NCI-H187 (cell line): ENCODE measurements at regions not wholly inside any gene's neighbourhood (a gene's known extent, or its start where the extent isn't known, plus 50 kb on each side); places are given as distances from the start of the nearest gene placed in this dataset.
"Not testable (repeated sequence)": the region's sequence is repeated elsewhere in the genome, so short reads cannot be mapped to it uniquely, and the experiment has no call there.

Source experiments
- DNase-seq, 2 experiments: peaks; one replicate each; lab custom pipeline; 2025; lab: John Stamatoyannopoulos, UW

- DNase-seq: no peak
Measured at GRCh38 chr6:140460267-140460666, 1085.8 kb upstream of the CITED2 start.

GRCh38 chr6:140459209-140459608 is 1084.8 kb upstream of the CITED2 start:
- DNase-seq: no peak

GRCh38 chr6:140446241-140446640 is 1071.8 kb upstream of the CITED2 start:
- DNase-seq: no peak

GRCh38 chr6:140445474-140446004 is 1071.1 kb upstream of the CITED2 start:
- DNase-seq: no peak

- not testable (repeated sequence) for DNase-seq
Measured at GRCh38 chr6:140443112-140443511, 1068.7 kb upstream of the CITED2 start.

- DNase-seq: no peak
Measured at GRCh38 chr6:140441256-140441655, 1066.8 kb upstream of the CITED2 start.

GRCh38 chr6:140440223-140440835 is 1065.9 kb upstream of the CITED2 start:
- DNase-seq: no peak

- no peak for DNase-seq
Measured at GRCh38 chr6:140438346-140438735, 1063.9 kb upstream of the CITED2 start.

- DNase-seq: no peak
Measured at GRCh38 chr6:140437619-140438345, 1063.3 kb upstream of the CITED2 start.

- DNase-seq: no peak
Measured at GRCh38 chr6:140436023-140436811, 1061.8 kb upstream of the CITED2 start.

- no peak for DNase-seq
Measured at GRCh38 chr6:140434761-140435160, 1060.3 kb upstream of the CITED2 start.

- DNase-seq: no peak
Measured at GRCh38 chr6:140433072-140433471, 1058.6 kb upstream of the CITED2 start.

GRCh38 chr6:140427842-140428241 is 1053.4 kb upstream of the CITED2 start:
- DNase-seq: no peak

GRCh38 chr6:140414966-140415620 is 1040.6 kb upstream of the CITED2 start:
- no peak for DNase-seq

- DNase-seq: no peak
Measured at GRCh38 chr6:140403020-140403419, 1028.6 kb upstream of the CITED2 start.

- no peak for DNase-seq
Measured at GRCh38 chr6:140401761-140402160, 1027.3 kb upstream of the CITED2 start.

GRCh38 chr6:140398076-140398475 is 1023.6 kb upstream of the CITED2 start:
- DNase-seq: no peak

- DNase-seq: no peak
Measured at GRCh38 chr6:140397106-140397505, 1022.7 kb upstream of the CITED2 start.

GRCh38 chr6:140393665-140394540 is 1019.5 kb upstream of the CITED2 start:
- no peak for DNase-seq

GRCh38 chr6:140388815-140389214 is 1014.4 kb upstream of the CITED2 start:
- DNase-seq: no peak

- DNase-seq: no peak
Measured at GRCh38 chr6:140388192-140388802, 1013.8 kb upstream of the CITED2 start.
